T-helper 1 cell treated with Interleukin-12 subunit alpha and Interleukin-12 subunit beta and Interleukin-4 antibody, amounts not matched to agents 30 ng/mL and 1 ng/mL, for 36 hours (primary cell): ENCODE measurements at regions not wholly inside any gene's neighbourhood (a gene's known extent, or its start where the extent isn't known, plus 50 kb on each side); places are given as distances from the start of the nearest gene placed in this dataset.

Source experiments
- intact Hi-C: fragments of 100-400 bp; cut with micrococcal nuclease; formaldehyde crosslinking; loops from one replicate; pipeline ENCODE4 v1.15.1; 2024

- intact Hi-C loops, result no loop called here
Observed at GRCh38 chr2:71736091-71736861, 282.9 kb downstream of the DYSF start.
